ENCODE measurements at regions not wholly inside any gene's neighbourhood (a gene's known extent, or its start where the extent isn't known, plus 50 kb on each side); places are given as distances from the start of the nearest gene placed in this dataset.

DNA sequence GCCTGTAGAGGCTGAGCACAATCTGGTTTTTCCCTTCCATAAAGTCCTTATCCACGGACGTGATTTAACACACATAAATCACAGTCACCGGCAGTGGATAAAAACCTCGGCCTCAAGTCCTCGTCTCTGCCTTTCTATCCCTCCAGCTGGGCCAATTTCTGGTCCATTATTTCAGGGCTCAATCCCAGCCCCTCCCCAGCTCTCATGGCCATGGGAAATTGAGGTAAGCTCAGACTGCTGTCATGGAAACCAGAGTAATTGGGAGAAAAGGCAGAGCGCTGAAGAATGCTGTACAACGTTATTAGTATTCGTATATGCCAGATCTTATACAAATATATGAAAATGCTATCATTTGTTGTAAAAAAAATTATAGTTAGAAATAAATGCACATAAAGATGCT is 86.2 kb upstream of the USP29 start:
- POLR2A ChIA-PET: no interaction called here
- H4K20me1 ChIP-seq (ENCODE audit: insufficient read depth): no peaks in the 10 kb centered on the region
- CTCF ChIA-PET: no interaction called here
- H3K27me3 ChIP-seq (ENCODE audit: insufficient read depth, low read length): no peaks in the 10 kb centered on the region
- no peak overlapping the region for H3K4me3 ChIP-seq (replicated peaks in 1 of 2; ENCODE audit: low read depth in 1 of 2, low read length in 2 of 2)
- H3K9ac ChIP-seq (ENCODE audit: low read length): no peak overlapping the region
- H2AFZ ChIP-seq (ENCODE audit: low read depth, low read length, poor library complexity, severe bottlenecking): no peak overlapping the region
- no peak overlapping the region for H3K27ac ChIP-seq (ENCODE audit: low read depth, low read length)
- H3K79me2 ChIP-seq (ENCODE audit: insufficient read depth, low read length): no peaks in the 10 kb centered on the region
- no TSS peak for BruUV-seq (replicated peaks)
- H3K9me2 ChIP-seq (ENCODE audit: insufficient read depth): no peaks in the 10 kb centered on the region
- H3K4me1 ChIP-seq (ENCODE audit: control insufficient read depth in 1 of 2, insufficient read depth in 2 of 2, low read length in 2 of 2): no peaks in the 10 kb centered on the region
- RAD21 ChIA-PET (ENCODE audit: low non-redundant PET in 1 of 2, low total read pairs in 2 of 2, uncharacterized antibody in 2 of 2, unreplicated experiment in 2 of 2): no interaction called here
- TF ChIP-seq, protein P1, sequence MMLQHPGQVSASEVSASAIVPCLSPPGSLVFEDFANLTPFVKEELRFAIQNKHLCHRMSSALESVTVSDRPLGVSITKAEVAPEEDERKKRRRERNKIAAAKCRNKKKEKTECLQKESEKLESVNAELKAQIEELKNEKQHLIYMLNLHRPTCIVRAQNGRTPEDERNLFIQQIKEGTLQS (IDR thresholded peaks at IDR 0.05): no peak
- TF ChIP-seq EZH2phosphoT487 (IDR thresholded peaks at IDR 0.05; ENCODE audit: borderline replicate concordance) (no peak), SIN3A (IDR thresholded peaks at IDR 0.05; ENCODE audit: low read depth) (no peak), RAD21 (IDR thresholded peaks at IDR 0.05; ENCODE audit: low read depth) (no peak), YY1 (IDR thresholded peaks at IDR 0.05; ENCODE audit: extremely low read depth, insufficient replicate concordance, low read depth, low read length) (no peak), TCF7L2 (IDR thresholded peaks at IDR 0.05; ENCODE audit: borderline replicate concordance, extremely low read depth, insufficient read depth, insufficient read length) (no peak), CEBPB (IDR thresholded peaks at IDR 0.05; ENCODE audit: low read depth) (no peak), ELF1 (IDR thresholded peaks at IDR 0.05; ENCODE audit: borderline replicate concordance, low read depth) (no peak), CBX3 (IDR thresholded peaks at IDR 0.05; ENCODE audit: low read depth) (no peak), EZH2 (IDR thresholded peaks at IDR 0.05) (no peak), EGR1 (IDR thresholded peaks at IDR 0.05; ENCODE audit: low read depth) (no peak), JUND (IDR thresholded peaks at IDR 0.05) (no peak), SRF (IDR thresholded peaks at IDR 0.05; ENCODE audit: low read depth) (no peak), POLR2AphosphoS5 (IDR thresholded peaks at IDR 0.05; ENCODE audit: low read depth, low read length) (no peak), FOSL1 (IDR thresholded peaks at IDR 0.05; ENCODE audit: low read depth) (no peak), POLR2A (IDR thresholded peaks at IDR 0.05; ENCODE audit: borderline replicate concordance, extremely low read depth, insufficient read depth, insufficient read length) (no peak)
- TF ChIP-seq, protein P2, sequence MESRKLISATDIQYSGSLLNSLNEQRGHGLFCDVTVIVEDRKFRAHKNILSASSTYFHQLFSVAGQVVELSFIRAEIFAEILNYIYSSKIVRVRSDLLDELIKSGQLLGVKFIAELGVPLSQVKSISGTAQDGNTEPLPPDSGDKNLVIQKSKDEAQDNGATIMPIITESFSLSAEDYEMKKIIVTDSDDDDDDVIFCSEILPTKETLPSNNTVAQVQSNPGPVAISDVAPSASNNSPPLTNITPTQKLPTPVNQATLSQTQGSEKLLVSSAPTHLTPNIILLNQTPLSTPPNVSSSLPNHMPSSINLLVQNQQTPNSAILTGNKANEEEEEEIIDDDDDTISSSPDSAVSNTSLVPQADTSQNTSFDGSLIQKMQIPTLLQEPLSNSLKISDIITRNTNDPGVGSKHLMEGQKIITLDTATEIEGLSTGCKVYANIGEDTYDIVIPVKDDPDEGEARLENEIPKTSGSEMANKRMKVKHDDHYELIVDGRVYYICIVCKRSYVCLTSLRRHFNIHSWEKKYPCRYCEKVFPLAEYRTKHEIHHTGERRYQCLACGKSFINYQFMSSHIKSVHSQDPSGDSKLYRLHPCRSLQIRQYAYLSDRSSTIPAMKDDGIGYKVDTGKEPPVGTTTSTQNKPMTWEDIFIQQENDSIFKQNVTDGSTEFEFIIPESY (IDR thresholded peaks at IDR 0.05; ENCODE audit: extremely low read depth, insufficient replicate concordance, low read length): no peak
- TF ChIP-seq, protein P3, sequence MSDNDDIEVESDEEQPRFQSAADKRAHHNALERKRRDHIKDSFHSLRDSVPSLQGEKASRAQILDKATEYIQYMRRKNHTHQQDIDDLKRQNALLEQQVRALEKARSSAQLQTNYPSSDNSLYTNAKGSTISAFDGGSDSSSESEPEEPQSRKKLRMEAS (IDR thresholded peaks at IDR 0.05): no peak
- TF ChIP-seq, protein P4, sequence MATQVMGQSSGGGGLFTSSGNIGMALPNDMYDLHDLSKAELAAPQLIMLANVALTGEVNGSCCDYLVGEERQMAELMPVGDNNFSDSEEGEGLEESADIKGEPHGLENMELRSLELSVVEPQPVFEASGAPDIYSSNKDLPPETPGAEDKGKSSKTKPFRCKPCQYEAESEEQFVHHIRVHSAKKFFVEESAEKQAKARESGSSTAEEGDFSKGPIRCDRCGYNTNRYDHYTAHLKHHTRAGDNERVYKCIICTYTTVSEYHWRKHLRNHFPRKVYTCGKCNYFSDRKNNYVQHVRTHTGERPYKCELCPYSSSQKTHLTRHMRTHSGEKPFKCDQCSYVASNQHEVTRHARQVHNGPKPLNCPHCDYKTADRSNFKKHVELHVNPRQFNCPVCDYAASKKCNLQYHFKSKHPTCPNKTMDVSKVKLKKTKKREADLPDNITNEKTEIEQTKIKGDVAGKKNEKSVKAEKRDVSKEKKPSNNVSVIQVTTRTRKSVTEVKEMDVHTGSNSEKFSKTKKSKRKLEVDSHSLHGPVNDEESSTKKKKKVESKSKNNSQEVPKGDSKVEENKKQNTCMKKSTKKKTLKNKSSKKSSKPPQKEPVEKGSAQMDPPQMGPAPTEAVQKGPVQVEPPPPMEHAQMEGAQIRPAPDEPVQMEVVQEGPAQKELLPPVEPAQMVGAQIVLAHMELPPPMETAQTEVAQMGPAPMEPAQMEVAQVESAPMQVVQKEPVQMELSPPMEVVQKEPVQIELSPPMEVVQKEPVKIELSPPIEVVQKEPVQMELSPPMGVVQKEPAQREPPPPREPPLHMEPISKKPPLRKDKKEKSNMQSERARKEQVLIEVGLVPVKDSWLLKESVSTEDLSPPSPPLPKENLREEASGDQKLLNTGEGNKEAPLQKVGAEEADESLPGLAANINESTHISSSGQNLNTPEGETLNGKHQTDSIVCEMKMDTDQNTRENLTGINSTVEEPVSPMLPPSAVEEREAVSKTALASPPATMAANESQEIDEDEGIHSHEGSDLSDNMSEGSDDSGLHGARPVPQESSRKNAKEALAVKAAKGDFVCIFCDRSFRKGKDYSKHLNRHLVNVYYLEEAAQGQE (IDR thresholded peaks at IDR 0.05; ENCODE audit: low read depth): no peak
- TF ChIP-seq, protein P5, sequence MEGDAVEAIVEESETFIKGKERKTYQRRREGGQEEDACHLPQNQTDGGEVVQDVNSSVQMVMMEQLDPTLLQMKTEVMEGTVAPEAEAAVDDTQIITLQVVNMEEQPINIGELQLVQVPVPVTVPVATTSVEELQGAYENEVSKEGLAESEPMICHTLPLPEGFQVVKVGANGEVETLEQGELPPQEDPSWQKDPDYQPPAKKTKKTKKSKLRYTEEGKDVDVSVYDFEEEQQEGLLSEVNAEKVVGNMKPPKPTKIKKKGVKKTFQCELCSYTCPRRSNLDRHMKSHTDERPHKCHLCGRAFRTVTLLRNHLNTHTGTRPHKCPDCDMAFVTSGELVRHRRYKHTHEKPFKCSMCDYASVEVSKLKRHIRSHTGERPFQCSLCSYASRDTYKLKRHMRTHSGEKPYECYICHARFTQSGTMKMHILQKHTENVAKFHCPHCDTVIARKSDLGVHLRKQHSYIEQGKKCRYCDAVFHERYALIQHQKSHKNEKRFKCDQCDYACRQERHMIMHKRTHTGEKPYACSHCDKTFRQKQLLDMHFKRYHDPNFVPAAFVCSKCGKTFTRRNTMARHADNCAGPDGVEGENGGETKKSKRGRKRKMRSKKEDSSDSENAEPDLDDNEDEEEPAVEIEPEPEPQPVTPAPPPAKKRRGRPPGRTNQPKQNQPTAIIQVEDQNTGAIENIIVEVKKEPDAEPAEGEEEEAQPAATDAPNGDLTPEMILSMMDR (IDR thresholded peaks at IDR 0.05 in 2 of 3, conservative IDR thresholded peaks at IDR 0.05 in 1 of 3; ENCODE audit: borderline replicate concordance in 1 of 3, insufficient read depth in 1 of 3, low read depth in 2 of 3, low read length in 2 of 3): no peak
- no peak overlapping the region for H3K4me2 ChIP-seq (ENCODE audit: low read length)
- intact Hi-C loops (cut with micrococcal nuclease): no loop called here
- no peaks in the 10 kb centered on the region for H3K36me3 ChIP-seq (ENCODE audit: control insufficient read depth in 1 of 2, insufficient read depth in 2 of 2, low read length in 2 of 2)
- ATAC-seq (no peak), DNase-seq (ENCODE audit: low read depth, low spot score) (no peak)
- peaks cover 0 to 21% of the 10 kb centered on the region in 2 experiments; a peak in 2 of 4 replicates for H3K9me3 ChIP-seq (ENCODE audit: control insufficient read depth in 1 of 2, insufficient read depth in 1 of 2, low read depth in 1 of 2, low read length in 2 of 2)
